HG03342 (cell line): ENCODE measurements at regions not wholly inside any gene's neighbourhood (a gene's known extent, or its start where the extent isn't known, plus 50 kb on each side); places are given as distances from the start of the nearest gene placed in this dataset.

ENCODE experiments used
- ATAC-seq: cut with Tn5 transposase; IDR thresholded peaks from one replicate; pipeline ENCODE4 v1.9.1; 2021; ENCODE audit warnings: mild to moderate bottlenecking, moderate library complexity; ENCODE audit not compliant: unreplicated experiment

- no peak for ATAC-seq
Measured at GRCh38 chr1:163730411-163730821, 408.7 kb downstream of the NUF2 start.

GRCh38 chr1:163737261-163737660 is 415.5 kb downstream of the NUF2 start:
- no peak for ATAC-seq

- no peak for ATAC-seq
Measured at GRCh38 chr1:163744301-163744887, 422.6 kb downstream of the NUF2 start.

GRCh38 chr1:163745204-163745603 is 423.4 kb downstream of the NUF2 start:
- ATAC-seq = no peak

- no peak for ATAC-seq
Measured at GRCh38 chr1:163747261-163747660, 425.5 kb downstream of the NUF2 start.

GRCh38 chr1:163747855-163748254 is 426.1 kb downstream of the NUF2 start:
- ATAC-seq = no peak

- no peak for ATAC-seq
Measured at GRCh38 chr1:163758977-163759670, 437.4 kb downstream of the NUF2 start.

GRCh38 chr1:163761898-163762297 is 440.1 kb downstream of the NUF2 start:
- ATAC-seq = no peak

- ATAC-seq = no peak
Measured at GRCh38 chr1:163766257-163766918, 444.6 kb downstream of the NUF2 start.

GRCh38 chr1:163768576-163768975 is 446.8 kb downstream of the NUF2 start:
- ATAC-seq = no peak

- no peak for ATAC-seq
Measured at GRCh38 chr1:163770265-163770664, 448.5 kb downstream of the NUF2 start.

- ATAC-seq = no peak
Measured at GRCh38 chr1:163771637-163772036, 449.9 kb downstream of the NUF2 start.

- no peak for ATAC-seq
Measured at GRCh38 chr1:163772246-163772645, 450.5 kb downstream of the NUF2 start.

GRCh38 chr1:163773396-163773795 is 451.6 kb downstream of the NUF2 start:
- no peak for ATAC-seq

- ATAC-seq = no peak
Measured at GRCh38 chr1:163774401-163774945, 452.7 kb downstream of the NUF2 start.

- no peak for ATAC-seq
Measured at GRCh38 chr1:163774978-163775620, 453.3 kb downstream of the NUF2 start.

GRCh38 chr1:163777205-163777604 is 455.5 kb downstream of the NUF2 start:
- ATAC-seq = no peak

GRCh38 chr1:163781146-163781545 is 459.4 kb downstream of the NUF2 start:
- ATAC-seq = no peak

GRCh38 chr1:163785868-163786405 is 464.2 kb downstream of the NUF2 start:
- ATAC-seq = no peak

- ATAC-seq = no peak
Measured at GRCh38 chr1:163789911-163790310, 468.2 kb downstream of the NUF2 start.

GRCh38 chr1:163794551-163794950 is 472.8 kb downstream of the NUF2 start:
- no peak for ATAC-seq
